IMR-90 (cell line): ENCODE measurements at regions not wholly inside any gene's neighbourhood (a gene's known extent, or its start where the extent isn't known, plus 50 kb on each side); places are given as distances from the start of the nearest gene placed in this dataset.

Experiments used
- ATAC-seq: fragments of 200-7000 bp; cut with Tn5 transposase; 2 replicates; pipeline ENCODE4 v1.9.1; 2020; ENCODE audit warnings: low read depth, mild to moderate bottlenecking, moderate library complexity
- BruUV-seq: library from RNA; stranded (reverse); fragments of 400-500 nt; replicated peaks from 2 replicates; lab custom pipeline; 2021; lab: Mats Ljungman, UMichigan
- CTCF ChIA-PET: fragments of 300-600 bp; formaldehyde crosslinking; extraction: SDS; loops from one replicate; lab custom pipeline; 2021; ENCODE audit warnings: antibody characterized with exemption; lab: Yijun Ruan, JAX
- POLR2A ChIA-PET: fragments of 300-600 bp; sonication (Branson Sonifier 250); formaldehyde crosslinking; loops from one replicate; lab custom pipeline; 2022; ENCODE audit warnings: antibody characterized with exemption; ENCODE audit not compliant: unreplicated experiment; lab: Charles Lee
- DNase-seq: peaks from one replicate; pipeline ENCODE4 v3.0.0; 2013
- H2AFZ ChIP-seq: replicated peaks from 2 replicates; pipeline ENCODE3; 2013; ENCODE audit warnings: low read length, mild to moderate bottlenecking; ENCODE audit not compliant: poor library complexity
- H2AK5ac ChIP-seq: 2 replicates; pipeline ENCODE4 v1.6.1; 2013; ENCODE audit warnings: low read depth, low read length, inconsistent platforms
- H2AK9ac ChIP-seq: replicated peaks from 2 replicates; pipeline ENCODE3; 2013; ENCODE audit warnings: mild to moderate bottlenecking, low read depth, low read length, moderate library complexity; ENCODE audit not compliant: poor library complexity
- H2BK120ac ChIP-seq: 2 replicates; pipeline ENCODE4 v1.6.1; 2013; ENCODE audit warnings: low read depth, low read length, inconsistent platforms
- H2BK15ac ChIP-seq: 3 replicates; pipeline ENCODE4 v1.6.1; 2013; ENCODE audit warnings: low read depth, low read length, inconsistent platforms
- H2BK20ac ChIP-seq: 2 replicates; pipeline ENCODE4 v1.6.1; 2013; ENCODE audit warnings: low read depth, mild to moderate bottlenecking, inconsistent platforms, low read length, moderate library complexity
- H2BK5ac ChIP-seq: 2 replicates; pipeline ENCODE4 v1.6.1; 2013; ENCODE audit warnings: mild to moderate bottlenecking, low read depth, low read length, inconsistent platforms; ENCODE audit not compliant: poor library complexity, severe bottlenecking
- H3K14ac ChIP-seq: replicated peaks from 2 replicates; pipeline ENCODE4 v1.6.1; 2013; ENCODE audit warnings: low read depth, low read length, inconsistent platforms
- H3K18ac ChIP-seq: 2 replicates; pipeline ENCODE4 v1.6.1; 2013; ENCODE audit warnings: low read depth, low read length, control low read depth
- H3K23ac ChIP-seq: 2 replicates; pipeline ENCODE4 v1.6.1; 2013; ENCODE audit warnings: low read depth, low read length, inconsistent platforms
- H3K27ac ChIP-seq: 2 replicates; pipeline ENCODE4 v1.5.1; 2013; ENCODE audit warnings: mild to moderate bottlenecking, control low read depth, low read length; ENCODE audit not compliant: insufficient read depth
- H3K27me3 ChIP-seq: 2 replicates; pipeline ENCODE4 v1.6.1; 2013; ENCODE audit warnings: low read length; ENCODE audit not compliant: control insufficient read depth, insufficient read depth
- H3K36me3 ChIP-seq: 2 replicates; pipeline ENCODE4 v1.6.1; 2013; ENCODE audit warnings: low read length, mixed read lengths; ENCODE audit not compliant: control insufficient read depth, insufficient read depth
- H3K4ac ChIP-seq: 2 replicates; pipeline ENCODE4 v1.6.1; 2013; ENCODE audit warnings: low read depth, low read length, inconsistent platforms
- H3K4me1 ChIP-seq: 2 replicates; pipeline ENCODE4 v1.6.1; 2013; ENCODE audit warnings: low read length, mixed read lengths; ENCODE audit not compliant: control insufficient read depth, insufficient read depth
- H3K4me2 ChIP-seq: 2 replicates; pipeline ENCODE4 v1.6.1; 2013; ENCODE audit warnings: low read depth, mild to moderate bottlenecking, control low read depth, low read length, moderate library complexity
- H3K4me3 ChIP-seq: 2 replicates; pipeline ENCODE4 v1.5.1; 2013; ENCODE audit warnings: low read depth, mild to moderate bottlenecking, control low read depth, low read length, moderate library complexity; ENCODE audit not compliant: insufficient read depth
- H3K56ac ChIP-seq: 2 replicates; pipeline ENCODE4 v1.6.1; 2013; ENCODE audit warnings: low read length, inconsistent platforms; ENCODE audit not compliant: insufficient read depth; ENCODE audit errors: extremely low read depth
- H3K79me1 ChIP-seq, 2 experiments: 2 replicates each; pipeline ENCODE4 v1.6.1; 2013; ENCODE audit warnings: low read length in 2 of 2, inconsistent platforms in 1 of 2, low read depth in 1 of 2
- H3K9ac ChIP-seq: 2 replicates; pipeline ENCODE4 v1.6.1; 2013; ENCODE audit warnings: low read depth, low read length, control low read depth
- H3K9me1 ChIP-seq: 2 replicates; pipeline ENCODE4 v1.6.1; 2013; ENCODE audit warnings: low read length, inconsistent platforms; ENCODE audit not compliant: insufficient read depth
- H3K9me3 ChIP-seq: 2 replicates; pipeline ENCODE4 v1.6.1; 2013; ENCODE audit warnings: low read length; ENCODE audit not compliant: control insufficient read depth, insufficient read depth
- H4K20me1 ChIP-seq: 2 replicates; pipeline ENCODE4 v1.6.1; 2013; ENCODE audit warnings: low read length, inconsistent platforms; ENCODE audit not compliant: insufficient read depth
- H4K5ac ChIP-seq: 2 replicates; pipeline ENCODE4 v1.6.1; 2013; ENCODE audit warnings: mild to moderate bottlenecking, low read depth, low read length, control low read depth
- H4K8ac ChIP-seq, 2 experiments: 2 replicates each; pipeline ENCODE4 v1.6.1; 2013; ENCODE audit warnings: low read depth in 2 of 2, low read length in 2 of 2, control low read depth in 1 of 2, inconsistent platforms in 1 of 2
- H4K91ac ChIP-seq: 2 replicates; pipeline ENCODE4 v1.6.1; 2013; ENCODE audit warnings: low read depth, low read length, inconsistent platforms; ENCODE audit not compliant: insufficient read depth
- CHD1 ChIP-seq: IDR thresholded peaks from 2 replicates; pipeline ENCODE4 v1.6.1; 2012; ENCODE audit warnings: low read depth, low read length, improper control_type of control experiment
- MXI1 ChIP-seq: IDR thresholded peaks from 2 replicates; pipeline ENCODE4 v1.6.1; 2012; ENCODE audit warnings: low read depth, mild to moderate bottlenecking, low read length, moderate library complexity, borderline replicate concordance
- RAD21 ChIP-seq: IDR thresholded peaks from 2 replicates; pipeline ENCODE4 v1.6.1; 2012; ENCODE audit warnings: low read length, improper control_type of control experiment
- RCOR1 ChIP-seq: IDR thresholded peaks from 2 replicates; pipeline ENCODE4 v1.6.1; 2012; ENCODE audit warnings: mild to moderate bottlenecking, low read length, improper control_type of control experiment; ENCODE audit not compliant: insufficient replicate concordance
- RFX5 ChIP-seq: IDR thresholded peaks from 2 replicates; pipeline ENCODE4 v1.8.0; 2012; ENCODE audit warnings: low read depth, mild to moderate bottlenecking, low read length, moderate library complexity
- WGBS, 2 experiments: methylation state at CpG; one replicate each; pipeline versions ENCODE4 v1.1.5 to v1.1.7; 2013; ENCODE audit warnings: missing lambda C conversion rate in 2 of 2; ENCODE audit not compliant: insufficient read length in 1 of 2; ENCODE audit errors: extremely low coverage in 2 of 2; 5-methylcytosine and 5-hydroxymethylcytosine counted together
- dilution Hi-C: fragments of 300-500 bp; cut with HindIII; formaldehyde crosslinking; loops from one replicate; pipeline ENCODE4 v1.14.3; 2018; ENCODE audit warnings: low sequenced_read_pairs; ENCODE audit not compliant: unreplicated experiment
- in situ Hi-C: fragments of 300-500 bp; cut with MboI; formaldehyde crosslinking; loops from 3 replicates; pipeline ENCODE4 v1.14.3; 2019; ENCODE audit warnings: low sequenced_read_pairs, inconsistent platforms, mixed read lengths
- intact Hi-C: fragments of 100-400 bp; cut with micrococcal nuclease; formaldehyde crosslinking; loops from 2 replicates; pipeline ENCODE4 v1.10.0; 2022
- TF ChIP-seq, protein P1 (sequence below): fragments of 150-350 bp; IDR thresholded peaks from 2 replicates; pipeline ENCODE4 v1.6.1; 2016; ENCODE audit warnings: low read depth, mild to moderate bottlenecking, low read length, moderate library complexity, borderline replicate concordance

DNA sequence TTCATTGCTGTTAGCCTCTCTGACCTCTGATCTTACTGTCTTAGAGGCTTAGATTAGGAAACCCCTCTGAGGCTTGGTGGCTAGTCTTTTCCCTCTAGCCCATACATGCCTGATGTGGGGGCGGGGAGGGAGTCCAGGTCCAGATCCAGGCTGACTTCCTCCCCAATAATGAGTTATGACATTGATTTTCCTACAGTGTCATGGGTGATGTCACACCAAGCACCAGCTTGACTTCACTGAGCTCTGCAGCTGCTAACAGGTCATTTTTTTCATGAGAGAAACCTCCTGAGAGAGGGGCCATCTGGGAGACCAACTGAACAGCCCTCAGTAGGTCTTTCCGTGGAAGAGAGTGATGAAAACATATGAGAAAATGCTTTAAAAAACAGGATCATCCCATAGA lies 180.2 kb upstream of the N4BP1 start:
- no peaks in the 10 kb centered on the region for H3K9me1 ChIP-seq
- no peaks in the 10 kb centered on the region for H4K20me1 ChIP-seq
- no peak overlapping the region for H3K4me2 ChIP-seq
- H4K5ac ChIP-seq = no peak overlapping the region
- no peaks in the 10 kb centered on the region for H3K9me3 ChIP-seq
- no peak overlapping the region for H3K4ac ChIP-seq
- no peaks in the 10 kb centered on the region for H3K36me3 ChIP-seq
- H3K18ac ChIP-seq = no peak overlapping the region
- no peak overlapping the region for H3K14ac ChIP-seq
- no TSS peak for BruUV-seq
- no peak for ATAC-seq
- H3K56ac ChIP-seq = no peak overlapping the region
- no peak overlapping the region for H3K23ac ChIP-seq
- H3K4me3 ChIP-seq = no peak overlapping the region
- H3K27ac ChIP-seq = no peak overlapping the region
- H3K4me1 ChIP-seq = no peaks in the 10 kb centered on the region
- dilution Hi-C loops = no loop called here
- no peaks in the 10 kb centered on the region for H3K27me3 ChIP-seq
- H2AK5ac ChIP-seq = no peak overlapping the region
- no peak overlapping the region for H2BK5ac ChIP-seq
- no peak overlapping the region for H2AK9ac ChIP-seq
- no peak overlapping the region for H4K91ac ChIP-seq
- no CpG with 5 or more reads among the region's 2 CpGs for WGBS, 2 experiments
- H3K9ac ChIP-seq = no peak overlapping the region
- no peak overlapping the region for H4K8ac ChIP-seq
- no peak overlapping the region for H2BK20ac ChIP-seq
- TF ChIP-seq CHD1 = no peak
- TF ChIP-seq RAD21 = no peak
- no peak for TF ChIP-seq MXI1
- TF ChIP-seq RFX5 = no peak
- TF ChIP-seq, protein P1, sequence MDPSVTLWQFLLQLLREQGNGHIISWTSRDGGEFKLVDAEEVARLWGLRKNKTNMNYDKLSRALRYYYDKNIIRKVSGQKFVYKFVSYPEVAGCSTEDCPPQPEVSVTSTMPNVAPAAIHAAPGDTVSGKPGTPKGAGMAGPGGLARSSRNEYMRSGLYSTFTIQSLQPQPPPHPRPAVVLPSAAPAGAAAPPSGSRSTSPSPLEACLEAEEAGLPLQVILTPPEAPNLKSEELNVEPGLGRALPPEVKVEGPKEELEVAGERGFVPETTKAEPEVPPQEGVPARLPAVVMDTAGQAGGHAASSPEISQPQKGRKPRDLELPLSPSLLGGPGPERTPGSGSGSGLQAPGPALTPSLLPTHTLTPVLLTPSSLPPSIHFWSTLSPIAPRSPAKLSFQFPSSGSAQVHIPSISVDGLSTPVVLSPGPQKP = no peak
- TF ChIP-seq RCOR1 = no peak
- intact Hi-C loops = no loop called here
- CTCF ChIA-PET = no interaction called here
- POLR2A ChIA-PET = no interaction called here
- H2BK15ac ChIP-seq = no peak overlapping the region
- H3K79me1 ChIP-seq = no peaks in the 10 kb centered on the region
- H2BK120ac ChIP-seq = no peak overlapping the region
- DNase-seq = no peak
- H2AFZ ChIP-seq = no peak overlapping the region
- in situ Hi-C loops = no loop called here
